NAMALWA (cell line): ENCODE measurements at regions not wholly inside any gene's neighbourhood (a gene's known extent, or its start where the extent isn't known, plus 50 kb on each side); places are given as distances from the start of the nearest gene placed in this dataset.
A peak's percentile ranks its signal among the peaks of the same experiment; 100 is the strongest.

Source experiments
- DNase-seq: peaks from one replicate; pipeline ENCODE4 v3.0.0-alpha.2; 2015; ENCODE audit warnings: low spot score

- DNase-seq: no peak
These were observed 210.1 kb downstream of the CDH9 start for GRCh38 chr5:26828294-26828693.

GRCh38 chr5:26813235-26813634 lies 225.2 kb downstream of the CDH9 start:
- DNase-seq: no peak

- DNase-seq: no peak
These were observed 225.7 kb downstream of the CDH9 start for GRCh38 chr5:26812714-26813113.

- DNase-seq: no peak
These were observed 230.9 kb downstream of the CDH9 start for GRCh38 chr5:26807231-26808199.

GRCh38 chr5:26805076-26805475 lies 233.3 kb downstream of the CDH9 start:
- DNase-seq: no peak

- DNase-seq: no peak
These were observed 235.4 kb downstream of the CDH9 start for GRCh38 chr5:26802944-26803343.

GRCh38 chr5:26791433-26791832 lies 247.0 kb downstream of the CDH9 start:
- DNase-seq: no peak

- DNase-seq: no peak
These were observed 247.4 kb downstream of the CDH9 start for GRCh38 chr5:26791021-26791420.

GRCh38 chr5:26763215-26763614 lies 275.2 kb downstream of the CDH9 start:
- DNase-seq: no peak

GRCh38 chr5:26761446-26761845 lies 276.9 kb downstream of the CDH9 start:
- no peak for DNase-seq

GRCh38 chr5:26761045-26761444 lies 277.3 kb downstream of the CDH9 start:
- no peak for DNase-seq

GRCh38 chr5:26757941-26758340 lies 280.4 kb downstream of the CDH9 start:
- DNase-seq: no peak

GRCh38 chr5:26749829-26750228 lies 288.6 kb downstream of the CDH9 start:
- no peak for DNase-seq

GRCh38 chr5:26740182-26740581 lies 298.2 kb downstream of the CDH9 start:
- no peak for DNase-seq

GRCh38 chr5:26737348-26738265 lies 300.8 kb downstream of the CDH9 start:
- no peak for DNase-seq

- DNase-seq: no peak
These were observed 310.5 kb downstream of the CDH9 start for GRCh38 chr5:26727916-26728315.

GRCh38 chr5:26719803-26720202 lies 318.6 kb downstream of the CDH9 start:
- no peak for DNase-seq

- peak; percentile 74 for DNase-seq
These were observed 337.5 kb downstream of the CDH9 start for GRCh38 chr5:26700759-26701384.

GRCh38 chr5:26692952-26693351 lies 345.4 kb downstream of the CDH9 start:
- DNase-seq: no peak

GRCh38 chr5:26691486-26691885 lies 346.9 kb downstream of the CDH9 start:
- DNase-seq: no peak

GRCh38 chr5:26690511-26690910 lies 347.9 kb downstream of the CDH9 start:
- no peak for DNase-seq

GRCh38 chr5:26681861-26682260 lies 356.5 kb downstream of the CDH9 start:
- DNase-seq: no peak
